Astrocyte (in vitro differentiated cells and primary cell): ENCODE measurements at regions not wholly inside any gene's neighbourhood (a gene's known extent, or its start where the extent isn't known, plus 50 kb on each side); places are given as distances from the start of the nearest gene placed in this dataset.

Experiments used
- DNase-seq: peaks from one replicate; pipeline ENCODE4 v3.0.0-alpha.2; 2010; ENCODE audit warnings: low read depth
- FAIRE-seq: peaks from 2 replicates; lab custom pipeline; 2011; peaks lifted over from hg19 to GRCh38; lab: Jason Lieb, UNC
- H2AFZ ChIP-seq: 2 replicates; pipeline ENCODE4 v1.6.0; 2012; ENCODE audit warnings: low read depth, low read length, inconsistent platforms
- H3K27ac ChIP-seq: 2 replicates; pipeline ENCODE4 v1.5.1; 2011; ENCODE audit warnings: low read depth, low read length, inconsistent platforms
- H3K27me3 ChIP-seq: 2 replicates; pipeline ENCODE4 v1.6.0; 2011; ENCODE audit warnings: low read length, inconsistent platforms; ENCODE audit not compliant: insufficient read depth
- H3K36me3 ChIP-seq: 2 replicates; pipeline ENCODE4 v1.5.1; 2011; ENCODE audit warnings: low read length, inconsistent platforms; ENCODE audit not compliant: insufficient read depth
- H3K4me1 ChIP-seq: 2 replicates; pipeline ENCODE4 v1.5.1; 2011; ENCODE audit warnings: low read length, inconsistent platforms; ENCODE audit not compliant: insufficient read depth
- H3K4me2 ChIP-seq: 2 replicates; pipeline ENCODE4 v1.6.0; 2012; ENCODE audit warnings: low read length, inconsistent platforms
- H3K4me3 ChIP-seq: 2 replicates; pipeline ENCODE4 v1.5.1; 2011; ENCODE audit warnings: low read depth, mild to moderate bottlenecking, low read length, inconsistent platforms; ENCODE audit not compliant: insufficient read depth
- H3K79me2 ChIP-seq: 2 replicates; pipeline ENCODE4 v1.6.0; 2012; ENCODE audit warnings: mild to moderate bottlenecking, low read length, inconsistent platforms; ENCODE audit not compliant: insufficient read depth
- H3K9ac ChIP-seq: 2 replicates; pipeline ENCODE4 v1.6.0; 2012; ENCODE audit warnings: mild to moderate bottlenecking, low read length, inconsistent platforms
- H3K9me3 ChIP-seq: 2 replicates; pipeline ENCODE4 v1.5.1; 2012; ENCODE audit warnings: low read depth, mild to moderate bottlenecking, low read length, inconsistent platforms; ENCODE audit not compliant: insufficient read depth
- H4K20me1 ChIP-seq: 2 replicates; pipeline ENCODE4 v1.6.0; 2012; ENCODE audit warnings: low read length, inconsistent platforms; ENCODE audit not compliant: insufficient read depth
- H3K27ac Mint-ChIP-seq: one replicate; pipeline ENCODE4 v1.8.0; 2021; ENCODE audit warnings: mild to moderate bottlenecking, mixed read lengths; ENCODE audit not compliant: unreplicated experiment
- H3K27me3 Mint-ChIP-seq: one replicate; pipeline ENCODE4 v1.8.0; 2021; ENCODE audit warnings: low read depth, mixed read lengths; ENCODE audit not compliant: unreplicated experiment
- H3K36me3 Mint-ChIP-seq: one replicate; pipeline ENCODE4 v1.8.0; 2021; ENCODE audit warnings: low read depth, mixed read lengths; ENCODE audit not compliant: unreplicated experiment
- H3K4me1 Mint-ChIP-seq: one replicate; pipeline ENCODE4 v1.8.0; 2021; ENCODE audit warnings: low read depth, mixed read lengths; ENCODE audit not compliant: unreplicated experiment
- H3K4me3 Mint-ChIP-seq: one replicate; pipeline ENCODE4 v1.8.0; 2021; ENCODE audit warnings: mild to moderate bottlenecking, moderate library complexity, mixed read lengths; ENCODE audit not compliant: unreplicated experiment
- H3K9me3 Mint-ChIP-seq: one replicate; pipeline ENCODE4 v1.8.0; 2021; ENCODE audit warnings: mild to moderate bottlenecking, mixed read lengths; ENCODE audit not compliant: unreplicated experiment
- EZH2 ChIP-seq: IDR thresholded peaks from 2 replicates; pipeline ENCODE4 v1.6.1; 2012; ENCODE audit warnings: mild to moderate bottlenecking, low read length, inconsistent platforms; ENCODE audit not compliant: insufficient read depth
- TF ChIP-seq, protein P1 (sequence below): IDR thresholded peaks from 2 replicates; pipeline ENCODE4 v1.5.1; 2011; ENCODE audit warnings: low read depth, mild to moderate bottlenecking, inconsistent platforms, low read length, moderate library complexity; ENCODE audit not compliant: insufficient read depth

DNA sequence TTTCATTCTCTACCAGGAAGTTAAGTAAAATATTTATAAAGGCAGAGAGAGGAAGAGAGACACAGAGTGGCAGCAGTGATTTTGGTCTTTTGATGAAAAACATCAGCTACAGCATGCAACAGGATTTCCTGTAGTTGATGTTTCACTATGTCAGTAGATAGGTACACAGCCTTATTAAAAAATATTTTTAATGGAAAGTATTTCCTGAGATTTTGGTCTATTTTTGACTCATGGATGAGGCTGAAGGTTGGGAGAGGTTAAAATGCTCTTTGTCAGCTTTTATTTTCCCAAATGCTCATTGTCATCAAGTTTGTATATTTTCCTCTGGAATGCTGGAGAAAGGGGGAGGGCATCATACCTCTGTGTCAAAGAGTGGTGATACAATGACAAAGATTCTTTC, 1112.5 kb downstream of the CBLN2 start:
- Histone ChIP-seq H2AFZ (no peak overlapping the region), H3K4me1 (no peaks in the 10 kb centered on the region), H3K27ac (no peak overlapping the region), H3K27me3 (no peaks in the 10 kb centered on the region), H3K9me3 (no peaks in the 10 kb centered on the region), H4K20me1 (no peaks in the 10 kb centered on the region), H3K4me3 (no peak overlapping the region), H3K36me3 (no peaks in the 10 kb centered on the region), H3K79me2 (no peaks in the 10 kb centered on the region), H3K4me2 (no peak overlapping the region), H3K9ac (no peak overlapping the region)
- H3K27me3 Mint-ChIP-seq: no peaks in the 10 kb centered on the region
- no peaks in the 10 kb centered on the region for H3K4me1 Mint-ChIP-seq
- H3K27ac Mint-ChIP-seq: no peak overlapping the region
- DNase-seq (no peak), FAIRE-seq (no peak)
- H3K4me3 Mint-ChIP-seq: no peak overlapping the region
- no peaks in the 10 kb centered on the region for H3K36me3 Mint-ChIP-seq
- TF ChIP-seq EZH2: no peak
- TF ChIP-seq, protein P1, sequence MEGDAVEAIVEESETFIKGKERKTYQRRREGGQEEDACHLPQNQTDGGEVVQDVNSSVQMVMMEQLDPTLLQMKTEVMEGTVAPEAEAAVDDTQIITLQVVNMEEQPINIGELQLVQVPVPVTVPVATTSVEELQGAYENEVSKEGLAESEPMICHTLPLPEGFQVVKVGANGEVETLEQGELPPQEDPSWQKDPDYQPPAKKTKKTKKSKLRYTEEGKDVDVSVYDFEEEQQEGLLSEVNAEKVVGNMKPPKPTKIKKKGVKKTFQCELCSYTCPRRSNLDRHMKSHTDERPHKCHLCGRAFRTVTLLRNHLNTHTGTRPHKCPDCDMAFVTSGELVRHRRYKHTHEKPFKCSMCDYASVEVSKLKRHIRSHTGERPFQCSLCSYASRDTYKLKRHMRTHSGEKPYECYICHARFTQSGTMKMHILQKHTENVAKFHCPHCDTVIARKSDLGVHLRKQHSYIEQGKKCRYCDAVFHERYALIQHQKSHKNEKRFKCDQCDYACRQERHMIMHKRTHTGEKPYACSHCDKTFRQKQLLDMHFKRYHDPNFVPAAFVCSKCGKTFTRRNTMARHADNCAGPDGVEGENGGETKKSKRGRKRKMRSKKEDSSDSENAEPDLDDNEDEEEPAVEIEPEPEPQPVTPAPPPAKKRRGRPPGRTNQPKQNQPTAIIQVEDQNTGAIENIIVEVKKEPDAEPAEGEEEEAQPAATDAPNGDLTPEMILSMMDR: no peak
- H3K9me3 Mint-ChIP-seq: peaks cover 2% of the 10 kb centered on the region

DNA sequence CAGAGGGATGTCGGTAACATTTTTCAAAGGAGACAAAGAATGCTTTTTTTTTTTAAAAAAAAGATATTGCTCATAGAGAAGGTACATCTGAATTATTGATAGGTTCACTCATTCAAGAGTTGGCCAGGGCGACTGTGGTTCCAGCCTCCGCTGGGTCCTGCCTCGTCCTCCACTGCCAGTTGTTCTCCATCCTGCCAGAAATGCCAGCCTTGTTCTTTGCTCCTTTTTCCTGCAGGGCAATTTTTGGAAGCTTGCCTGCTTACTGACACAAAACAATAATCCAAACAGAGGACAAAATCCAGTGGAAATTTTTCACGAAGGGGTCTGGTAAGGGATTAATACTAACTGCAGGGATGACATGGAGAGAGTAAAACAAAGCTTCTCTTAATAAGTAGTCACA, 1113.0 kb downstream of the CBLN2 start:
- H3K9me3 Mint-ChIP-seq: peaks cover 2% of the 10 kb centered on the region
- no peaks in the 10 kb centered on the region for H3K4me1 Mint-ChIP-seq
- no peak for FAIRE-seq
- Histone ChIP-seq H3K4me3 (no peak overlapping the region), H3K9ac (no peak overlapping the region), H3K27ac (no peak overlapping the region), H3K4me1 (no peaks in the 10 kb centered on the region), H3K36me3 (no peaks in the 10 kb centered on the region), H3K79me2 (no peaks in the 10 kb centered on the region), H3K27me3 (no peaks in the 10 kb centered on the region), H3K4me2 (no peak overlapping the region), H3K9me3 (no peaks in the 10 kb centered on the region), H4K20me1 (no peaks in the 10 kb centered on the region), H2AFZ (no peak overlapping the region)
- H3K36me3 Mint-ChIP-seq: no peaks in the 10 kb centered on the region
- H3K27me3 Mint-ChIP-seq: no peaks in the 10 kb centered on the region
- TF ChIP-seq, protein P1: no peak
- no peak for TF ChIP-seq EZH2
- H3K27ac Mint-ChIP-seq: no peak overlapping the region
- H3K4me3 Mint-ChIP-seq: no peak overlapping the region
- no peak for DNase-seq

DNA sequence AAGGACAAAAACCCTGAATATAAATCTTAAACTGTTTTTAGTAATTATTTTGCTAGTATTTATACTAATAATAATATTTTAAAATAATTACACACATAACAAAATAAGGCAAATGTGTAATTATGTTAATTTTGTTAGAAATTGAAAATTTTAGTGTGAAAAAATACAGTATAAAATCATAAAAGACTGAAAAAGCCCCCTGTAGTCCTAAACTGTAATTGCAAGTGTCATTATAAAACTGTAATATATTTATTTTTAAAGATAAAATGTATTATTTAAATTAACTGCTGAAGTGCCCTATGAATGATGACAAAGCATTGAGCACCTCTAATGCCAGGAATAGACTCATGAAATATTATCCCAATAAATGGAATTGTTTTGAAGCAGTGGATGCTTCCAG, 1117.7 kb downstream of the CBLN2 start:
- no peaks in the 10 kb centered on the region for H3K27me3 ChIP-seq
- no peak overlapping the region for H3K27ac ChIP-seq
- H3K4me2 ChIP-seq: no peak overlapping the region
- TF ChIP-seq, protein P1: no peak
- no peak for TF ChIP-seq EZH2
- Mint-ChIP-seq H3K27me3 (no peaks in the 10 kb centered on the region), H3K27ac (no peak overlapping the region), H3K4me1 (no peaks in the 10 kb centered on the region), H3K9me3 (peaks cover 5% of the 10 kb centered on the region), H3K4me3 (no peak overlapping the region), H3K36me3 (no peaks in the 10 kb centered on the region)
- no peak overlapping the region for H3K4me3 ChIP-seq
- H4K20me1 ChIP-seq: no peaks in the 10 kb centered on the region
- no peak for DNase-seq
- FAIRE-seq: no peak
- no peaks in the 10 kb centered on the region for H3K9me3 ChIP-seq
- H3K79me2 ChIP-seq: no peaks in the 10 kb centered on the region
- H3K4me1 ChIP-seq: no peaks in the 10 kb centered on the region
- H3K36me3 ChIP-seq: no peaks in the 10 kb centered on the region
- H2AFZ ChIP-seq: no peak overlapping the region
- no peak overlapping the region for H3K9ac ChIP-seq
